ENCODE measurements at regions not wholly inside any gene's neighbourhood (a gene's known extent, or its start where the extent isn't known, plus 50 kb on each side); places are given as distances from the start of the nearest gene placed in this dataset.
"Not testable (repeated sequence)": the region's sequence is repeated elsewhere in the genome, so short reads cannot be mapped to it uniquely, and the experiment has no call there.

GRCh38 chr10:130713731-130714130, 577.5 kb downstream of the GLRX3 start:
- Histone ChIP-seq H3K36me3 (no peaks in the 10 kb centered on the region), H3K9me3 (no peaks in the 10 kb centered on the region), H3K27ac (no peak overlapping the region), H3K27me3 (no peaks in the 10 kb centered on the region), H3K4me1 (ENCODE audit: insufficient read depth) (no peaks in the 10 kb centered on the region), H3K4me3 (no peak overlapping the region)
- no peak for TF ChIP-seq CTCF (IDR thresholded peaks at IDR 0.05)
- no peak for TF ChIP-seq EP300 (IDR thresholded peaks at IDR 0.05)
- TF ChIP-seq POLR2A (IDR thresholded peaks at IDR 0.05) = no peak
- no peak for DNase-seq
- 85 to 88% (median 86%) methylated on average over 8 of the region's 8 CpGs for WGBS, 3 donors
- intact Hi-C loops (cut with DNase I) = no loop called here

GRCh38 chr10:130714742-130715467, 578.7 kb downstream of the GLRX3 start:
- no peaks in the 10 kb centered on the region for H3K27me3 ChIP-seq
- 27 to 41% (median 32%) methylated on average over 20 of the region's 20 CpGs for WGBS, 3 donors
- no peaks in the 10 kb centered on the region for H3K36me3 ChIP-seq
- TF ChIP-seq CTCF (IDR thresholded peaks at IDR 0.05) = no peak
- TF ChIP-seq EP300 (IDR thresholded peaks at IDR 0.05) = no peak
- no peak for TF ChIP-seq POLR2A (IDR thresholded peaks at IDR 0.05)
- no peak overlapping the region for H3K27ac ChIP-seq
- H3K4me1 ChIP-seq (ENCODE audit: insufficient read depth) = no peaks in the 10 kb centered on the region
- H3K4me3 ChIP-seq = no peak overlapping the region
- H3K9me3 ChIP-seq = no peaks in the 10 kb centered on the region
- no peak for DNase-seq
- intact Hi-C loops (cut with DNase I) = no loop called here

- no peak overlapping the region for H3K4me3 ChIP-seq
- TF ChIP-seq POLR2A (IDR thresholded peaks at IDR 0.05) = no peak
- no peak for TF ChIP-seq CTCF (IDR thresholded peaks at IDR 0.05)
- intact Hi-C loops (cut with DNase I) = no loop called here
- no peaks in the 10 kb centered on the region for H3K9me3 ChIP-seq
- WGBS, 3 donors = 85 to 90% (median 89%) methylated on average over 12 of the region's 12 CpGs
- H3K4me1 ChIP-seq (ENCODE audit: insufficient read depth) = no peaks in the 10 kb centered on the region
- H3K27me3 ChIP-seq = no peaks in the 10 kb centered on the region
- H3K27ac ChIP-seq = no peak overlapping the region
- no peak for DNase-seq
- H3K36me3 ChIP-seq = no peaks in the 10 kb centered on the region
These were observed 579.8 kb downstream of the GLRX3 start for GRCh38 chr10:130715686-130716670.

GRCh38 chr10:130717083-130717482, 580.9 kb downstream of the GLRX3 start:
- TF ChIP-seq EP300 (IDR thresholded peaks at IDR 0.05) = no peak
- no peak for TF ChIP-seq CTCF (IDR thresholded peaks at IDR 0.05)
- TF ChIP-seq POLR2A (IDR thresholded peaks at IDR 0.05) = no peak
- intact Hi-C loops (cut with DNase I) = no loop called here
- Histone ChIP-seq H3K27me3 (no peaks in the 10 kb centered on the region), H3K4me1 (ENCODE audit: insufficient read depth) (no peaks in the 10 kb centered on the region), H3K4me3 (no peak overlapping the region), H3K9me3 (no peaks in the 10 kb centered on the region), H3K27ac (no peak overlapping the region), H3K36me3 (no peaks in the 10 kb centered on the region)
- DNase-seq = no peak
- 56 to 63% (median 57%) methylated on average over 7 of the region's 7 CpGs for WGBS, 3 donors

GRCh38 chr10:130718744-130719447, 582.7 kb downstream of the GLRX3 start:
- H3K27me3 ChIP-seq; H3K4me1 ChIP-seq (ENCODE audit: insufficient read depth); DNase-seq; H3K4me3 ChIP-seq; H3K27ac ChIP-seq; H3K36me3 ChIP-seq; H3K9me3 ChIP-seq; intact Hi-C loops (cut with DNase I): not testable (repeated sequence)
- WGBS, 3 donors = 66 to 72% (median 70%) methylated on average over 9 of the region's 9 CpGs

All from ovary (tissue), 7 donors.